OCI-LY3 (cell line): ENCODE measurements at regions not wholly inside any gene's neighbourhood (a gene's known extent, or its start where the extent isn't known, plus 50 kb on each side); places are given as distances from the start of the nearest gene placed in this dataset.

Experiments used
- H2AFZ ChIP-seq: fragments of 200-600, 300-600 bp; shearing (Covaris generic); 2 replicates; pipeline ENCODE4 v1.6.0; 2014; ENCODE audit warnings: antibody characterized with exemption, low read depth, low read length
- H3K27ac ChIP-seq: fragments of 200-600, 300-600 bp; sonication (generic); 2 replicates; pipeline ENCODE4 v1.5.1; 2014; ENCODE audit warnings: mild to moderate bottlenecking, low read length, moderate library complexity, mixed read lengths
- H3K27me3 ChIP-seq: fragments of 200-600, 300-600 bp; sonication (generic); 2 replicates; pipeline ENCODE4 v1.6.1; 2014; ENCODE audit warnings: low read depth, low read length, mixed read lengths
- H3K36me3 ChIP-seq: fragments of 200-600, 300-600 bp; sonication (generic); replicated peaks from 2 replicates; pipeline ENCODE3; 2014; ENCODE audit warnings: low read depth, low read length, mixed read lengths
- H3K4me1 ChIP-seq: fragments of 300-600, 200-600 bp; sonication (generic); 2 replicates; pipeline ENCODE4 v1.6.1; 2014; ENCODE audit warnings: low read length, mixed read lengths
- H3K4me2 ChIP-seq: fragments of 200-600, 300-600 bp; sonication (generic); 2 replicates; pipeline ENCODE4 v1.6.1; 2014; ENCODE audit warnings: low read length, mixed read lengths
- H3K4me3 ChIP-seq: fragments of 300-600, 200-600 bp; sonication (generic); 2 replicates; pipeline ENCODE4 v1.5.1; 2014; ENCODE audit warnings: antibody characterized with exemption, mild to moderate bottlenecking, low read length, moderate library complexity
- H3K79me2 ChIP-seq: fragments of 300-600, 200-600 bp; shearing (Covaris generic); 2 replicates; pipeline ENCODE4 v1.6.1; 2014; ENCODE audit warnings: mild to moderate bottlenecking, low read length, mixed read lengths
- H3K9ac ChIP-seq: fragments of 300-600, 200-600 bp; shearing (Covaris generic); 2 replicates; pipeline ENCODE4 v1.6.0; 2014; ENCODE audit warnings: mild to moderate bottlenecking, low read length, moderate library complexity
- H3K9me3 ChIP-seq: fragments of 200-600, 300-600 bp; shearing (Covaris generic); 2 replicates; pipeline ENCODE4 v1.6.1; 2014; ENCODE audit warnings: low read length, mixed read lengths; ENCODE audit not compliant: insufficient read depth
- H4K20me1 ChIP-seq: fragments of 200-600, 300-600 bp; sonication (generic); 2 replicates; pipeline ENCODE4 v1.6.1; 2016; ENCODE audit warnings: low read length, mixed read lengths; ENCODE audit not compliant: insufficient read depth
- CTCF ChIP-seq: fragments of 200-600, 300-600 bp; sonication (generic); IDR thresholded peaks from 2 replicates; pipeline ENCODE4 v1.5.1; 2014; ENCODE audit warnings: antibody characterized with exemption, low read length, low read depth
- EZH2phosphoT487 ChIP-seq: fragments of 200-600 bp; shearing (Covaris generic); IDR thresholded peaks from 2 replicates; pipeline ENCODE4 v1.6.1; 2018; ENCODE audit warnings: antibody characterized with exemption, mixed run types, low read depth

GRCh38 chr12:107557589-107558100 lies 128.0 kb upstream of the PWP1 start:
- Histone ChIP-seq H3K4me2 (no peak overlapping the region), H2AFZ (no peak overlapping the region), H3K27me3 (peaks cover 17% of the 10 kb centered on the region), H3K4me1 (no peaks in the 10 kb centered on the region), H3K9ac (no peak overlapping the region), H3K79me2 (no peaks in the 10 kb centered on the region), H3K27ac (no peak overlapping the region), H3K4me3 (no peak overlapping the region), H4K20me1 (no peaks in the 10 kb centered on the region), H3K9me3 (no peaks in the 10 kb centered on the region), H3K36me3 (no peaks in the 10 kb centered on the region)
- TF ChIP-seq EZH2phosphoT487 (no peak), CTCF (no peak)

- Histone ChIP-seq H2AFZ (no peak overlapping the region), H3K36me3 (no peaks in the 10 kb centered on the region), H3K79me2 (no peaks in the 10 kb centered on the region), H4K20me1 (no peaks in the 10 kb centered on the region), H3K27ac (no peak overlapping the region), H3K27me3 (peaks cover 15% of the 10 kb centered on the region), H3K4me3 (no peak overlapping the region), H3K4me2 (no peak overlapping the region), H3K9ac (no peak overlapping the region), H3K4me1 (no peaks in the 10 kb centered on the region), H3K9me3 (no peaks in the 10 kb centered on the region)
- no peak for TF ChIP-seq CTCF
- no peak for TF ChIP-seq EZH2phosphoT487
Measured at GRCh38 chr12:107558141-107558815, 127.3 kb upstream of the PWP1 start.

- Histone ChIP-seq H3K9ac (no peak overlapping the region), H3K27me3 (peaks cover 13% of the 10 kb centered on the region), H2AFZ (no peak overlapping the region), H3K27ac (no peak overlapping the region), H3K4me3 (no peak overlapping the region), H3K4me1 (no peaks in the 10 kb centered on the region), H3K79me2 (no peaks in the 10 kb centered on the region), H3K36me3 (no peaks in the 10 kb centered on the region), H3K9me3 (no peaks in the 10 kb centered on the region), H3K4me2 (no peak overlapping the region), H4K20me1 (no peaks in the 10 kb centered on the region)
- no peak for TF ChIP-seq CTCF
- no peak for TF ChIP-seq EZH2phosphoT487
Measured at GRCh38 chr12:107558816-107559382, 126.7 kb upstream of the PWP1 start.

- no peak overlapping the region for H3K4me2 ChIP-seq
- H3K4me3 ChIP-seq: no peak overlapping the region
- no peaks in the 10 kb centered on the region for H4K20me1 ChIP-seq
- peaks cover 13% of the 10 kb centered on the region for H3K27me3 ChIP-seq
- no peaks in the 10 kb centered on the region for H3K79me2 ChIP-seq
- no peaks in the 10 kb centered on the region for H3K9me3 ChIP-seq
- no peaks in the 10 kb centered on the region for H3K4me1 ChIP-seq
- no peak overlapping the region for H3K9ac ChIP-seq
- H3K36me3 ChIP-seq: no peaks in the 10 kb centered on the region
- H3K27ac ChIP-seq: no peak overlapping the region
- H2AFZ ChIP-seq: no peak overlapping the region
- no peak for TF ChIP-seq EZH2phosphoT487
- no peak for TF ChIP-seq CTCF
Measured at GRCh38 chr12:107560165-107560898, 125.3 kb upstream of the PWP1 start.
